Loucy (cell line): ENCODE measurements at regions not wholly inside any gene's neighbourhood (a gene's known extent, or its start where the extent isn't known, plus 50 kb on each side); places are given as distances from the start of the nearest gene placed in this dataset.

Source experiments
- H2AFZ ChIP-seq: fragments of 200-600 bp; sonication (generic); 2 replicates; pipeline ENCODE4 v1.6.0; 2016; ENCODE audit warnings: antibody characterized with exemption, mild to moderate bottlenecking, low read length, moderate library complexity
- H3F3A ChIP-seq: fragments of 200-600 bp; 2 replicates; pipeline ENCODE4 v1.6.0; 2016; ENCODE audit warnings: antibody characterized with exemption, low read depth, mild to moderate bottlenecking
- H3K27me3 ChIP-seq: fragments of 200-600 bp; sonication (generic); 2 replicates; pipeline ENCODE4 v1.6.1; 2014; ENCODE audit warnings: low read length, mild to moderate bottlenecking; ENCODE audit not compliant: insufficient read depth, poor library complexity, severe bottlenecking
- H3K36me3 ChIP-seq: fragments of 200-600 bp; sonication (generic); 2 replicates; pipeline ENCODE4 v1.6.1; 2016; ENCODE audit warnings: low read length; ENCODE audit not compliant: insufficient read depth
- H3K4me1 ChIP-seq: fragments of 200-600 bp; sonication (generic); 2 replicates; pipeline ENCODE4 v1.5.1; 2014; ENCODE audit warnings: low read length, mild to moderate bottlenecking; ENCODE audit not compliant: insufficient read depth, poor library complexity, severe bottlenecking
- H3K4me2 ChIP-seq: fragments of 200-600 bp; sonication (generic); 2 replicates; pipeline ENCODE4 v1.6.0; 2014; ENCODE audit warnings: antibody characterized with exemption, low read length, low read depth, mild to moderate bottlenecking; ENCODE audit not compliant: poor library complexity, severe bottlenecking
- H3K4me3 ChIP-seq: fragments of 200-600 bp; sonication (generic); 2 replicates; pipeline ENCODE4 v1.5.1; 2014; ENCODE audit warnings: low read length, mild to moderate bottlenecking, mixed read lengths; ENCODE audit not compliant: poor library complexity, severe bottlenecking
- H3K79me2 ChIP-seq: fragments of 200-600 bp; sonication (generic); 2 replicates; pipeline ENCODE4 v1.6.1; 2014; ENCODE audit warnings: low read length; ENCODE audit not compliant: insufficient read depth
- H3K9ac ChIP-seq: fragments of 200-600 bp; sonication (generic); 2 replicates; pipeline ENCODE4 v1.6.0; 2014; ENCODE audit warnings: mild to moderate bottlenecking, low read depth, low read length, moderate library complexity; ENCODE audit not compliant: poor library complexity, severe bottlenecking
- H3K9me2 ChIP-seq: fragments of 200-600 bp; sonication (generic); replicated peaks from 2 replicates; pipeline ENCODE4 v1.6.1; 2016; ENCODE audit warnings: low read depth, low read length, mixed read lengths
- H3K9me3 ChIP-seq: fragments of 200-600 bp; sonication (generic); 2 replicates; pipeline ENCODE4 v1.6.1; 2014; ENCODE audit warnings: mild to moderate bottlenecking, antibody characterized with exemption, low read length, low read depth; ENCODE audit not compliant: insufficient read depth
- H4K20me1 ChIP-seq: fragments of 200-600 bp; sonication (generic); 2 replicates; pipeline ENCODE4 v1.6.0; 2014; ENCODE audit warnings: antibody characterized with exemption, low read length, mild to moderate bottlenecking; ENCODE audit not compliant: insufficient read depth, poor library complexity, severe bottlenecking
- EZH2phosphoT487 ChIP-seq: fragments of 200-600 bp; IDR thresholded peaks from 2 replicates; pipeline ENCODE4 v1.6.1; 2018; ENCODE audit warnings: antibody characterized with exemption, mild to moderate bottlenecking, moderate library complexity, borderline replicate concordance
- TF ChIP-seq, protein P1 (sequence below): fragments of 200-600 bp; sonication (generic); conservative IDR thresholded peaks from 2 replicates; pipeline ENCODE4 v1.5.1; 2014; ENCODE audit warnings: mild to moderate bottlenecking, antibody characterized with exemption, low read length

DNA sequence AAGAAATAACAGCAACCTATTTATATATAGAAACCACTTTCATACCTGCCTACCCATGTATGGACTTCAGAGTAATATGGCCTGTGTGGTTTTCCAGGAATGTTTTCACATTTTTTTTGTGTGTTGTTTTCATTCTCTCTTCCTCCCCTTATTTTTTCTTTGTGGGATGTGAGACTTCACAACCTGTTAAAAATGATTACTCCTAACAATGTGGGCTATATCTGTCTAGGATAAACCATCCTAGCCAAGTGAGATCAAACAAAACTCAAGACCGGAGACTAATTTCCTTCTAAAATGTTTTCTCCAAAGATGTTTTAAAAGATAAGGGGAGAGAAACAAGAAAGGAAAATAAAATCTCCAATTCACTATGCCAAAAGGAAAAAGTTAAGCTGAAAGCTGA lies 106.1 kb upstream of the DIPK2B start:
- Histone ChIP-seq H3K9me3 (no peaks in the 10 kb centered on the region), H3K79me2 (no peaks in the 10 kb centered on the region), H3K4me2 (no peak overlapping the region), H3K4me1 (no peaks in the 10 kb centered on the region), H4K20me1 (no peaks in the 10 kb centered on the region), H3K36me3 (no peaks in the 10 kb centered on the region), H3K9me2 (no peaks in the 10 kb centered on the region), H3K9ac (no peak overlapping the region), H3F3A (no peaks in the 10 kb centered on the region), H2AFZ (no peak overlapping the region), H3K4me3 (no peak overlapping the region), H3K27me3 (no peaks in the 10 kb centered on the region)
- TF ChIP-seq, protein P1, sequence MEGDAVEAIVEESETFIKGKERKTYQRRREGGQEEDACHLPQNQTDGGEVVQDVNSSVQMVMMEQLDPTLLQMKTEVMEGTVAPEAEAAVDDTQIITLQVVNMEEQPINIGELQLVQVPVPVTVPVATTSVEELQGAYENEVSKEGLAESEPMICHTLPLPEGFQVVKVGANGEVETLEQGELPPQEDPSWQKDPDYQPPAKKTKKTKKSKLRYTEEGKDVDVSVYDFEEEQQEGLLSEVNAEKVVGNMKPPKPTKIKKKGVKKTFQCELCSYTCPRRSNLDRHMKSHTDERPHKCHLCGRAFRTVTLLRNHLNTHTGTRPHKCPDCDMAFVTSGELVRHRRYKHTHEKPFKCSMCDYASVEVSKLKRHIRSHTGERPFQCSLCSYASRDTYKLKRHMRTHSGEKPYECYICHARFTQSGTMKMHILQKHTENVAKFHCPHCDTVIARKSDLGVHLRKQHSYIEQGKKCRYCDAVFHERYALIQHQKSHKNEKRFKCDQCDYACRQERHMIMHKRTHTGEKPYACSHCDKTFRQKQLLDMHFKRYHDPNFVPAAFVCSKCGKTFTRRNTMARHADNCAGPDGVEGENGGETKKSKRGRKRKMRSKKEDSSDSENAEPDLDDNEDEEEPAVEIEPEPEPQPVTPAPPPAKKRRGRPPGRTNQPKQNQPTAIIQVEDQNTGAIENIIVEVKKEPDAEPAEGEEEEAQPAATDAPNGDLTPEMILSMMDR: no peak
- no peak for TF ChIP-seq EZH2phosphoT487

GRCh38 chrX:45300638-45301037 lies 100.0 kb upstream of the DIPK2B start:
- Histone ChIP-seq H3K9me2 (no peaks in the 10 kb centered on the region), H3F3A (no peaks in the 10 kb centered on the region), H3K4me1 (peaks cover 8% of the 10 kb centered on the region), H2AFZ (0 out of 2 replicates have a peak overlapping the region, but pooled peaks have one; percentile 27), H3K9ac (no peak overlapping the region), H4K20me1 (no peaks in the 10 kb centered on the region), H3K79me2 (no peaks in the 10 kb centered on the region), H3K27me3 (no peaks in the 10 kb centered on the region), H3K4me3 (no peak overlapping the region), H3K9me3 (no peaks in the 10 kb centered on the region), H3K36me3 (no peaks in the 10 kb centered on the region), H3K4me2 (no peak overlapping the region)
- TF ChIP-seq, protein P1: no peak
- no peak for TF ChIP-seq EZH2phosphoT487

- TF ChIP-seq, protein P1: no peak
- TF ChIP-seq EZH2phosphoT487: no peak
- no peak overlapping the region for H3K9ac ChIP-seq
Observed at GRCh38 chrX:45295259-45295986, 94.7 kb upstream of the DIPK2B start.

More at GRCh38 chrX:45295259-45295986, 94.7 kb upstream of the DIPK2B start:
- Histone ChIP-seq H3K36me3 (no peaks in the 10 kb centered on the region), H4K20me1 (no peaks in the 10 kb centered on the region), H3F3A (no peaks in the 10 kb centered on the region), H3K4me2 (peak overlapping the region; percentile 44), H3K27me3 (no peaks in the 10 kb centered on the region), H3K9me2 (no peaks in the 10 kb centered on the region), H2AFZ (no peak overlapping the region), H3K4me3 (no peak overlapping the region), H3K9me3 (no peaks in the 10 kb centered on the region), H3K4me1 (peaks cover 14% of the 10 kb centered on the region), H3K79me2 (no peaks in the 10 kb centered on the region)
